Vagina (tissue), 2 donors: ENCODE measurements at regions not wholly inside any gene's neighbourhood (a gene's known extent, or its start where the extent isn't known, plus 50 kb on each side); places are given as distances from the start of the nearest gene placed in this dataset.

ENCODE experiments used
- DNase-seq, 2 donors: peaks; one replicate each; pipeline ENCODE4 v3.0.0-alpha.2; 2017; ENCODE audit errors: extremely low spot score in 2 of 2
- H3K27ac ChIP-seq: fragments of 200-600 bp; sonication (generic); one replicate; pipeline ENCODE4 v1.5.1; 2019
- H3K27me3 ChIP-seq: fragments of 200-600 bp; sonication (generic); one replicate; pipeline ENCODE4 v1.5.1; 2019
- H3K36me3 ChIP-seq, 2 donors: fragments of 200-600 bp; sonication (generic); one replicate each; pipeline ENCODE4 v1.5.1; 2017 to 2019
- H3K4me1 ChIP-seq: fragments of 200-600 bp; sonication (generic); one replicate; pipeline ENCODE4 v1.5.1; 2019
- H3K4me3 ChIP-seq, 2 donors: fragments of 200-600 bp; sonication (generic); 1 replicate in 1 of 2; 2 replicates in 1 of 2; pipeline ENCODE4 v1.5.1; 2016 to 2019
- H3K9me3 ChIP-seq: fragments of 200-600 bp; sonication (generic); one replicate; pipeline ENCODE4 v1.5.1; 2019
- CTCF ChIP-seq, 3 experiments: fragments of 450-650 bp in 2 of 3; fragments of 200-600 bp in 1 of 3; sonication (generic) in 1 of 3; IDR thresholded peaks; one replicate each; pipeline ENCODE4 v1.5.1; 2017 to 2019; ENCODE audit warnings: antibody characterized with exemption in 3 of 3, mild to moderate bottlenecking in 2 of 3, moderate library complexity in 2 of 3
- POLR2A ChIP-seq, 2 donors: fragments of 450-650 bp; IDR thresholded peaks; one replicate each; pipeline ENCODE4 v1.6.1; 2017; ENCODE audit warnings: antibody characterized with exemption in 2 of 2, mild to moderate bottlenecking in 2 of 2, moderate library complexity in 2 of 2
- POLR2AphosphoS5 ChIP-seq, 2 donors: sonication (generic); formaldehyde crosslinking; IDR thresholded peaks; one replicate each; pipeline ENCODE4 v1.9.0; 2017; ENCODE audit warnings: antibody characterized with exemption in 2 of 2, mild to moderate bottlenecking in 2 of 2, low read depth in 1 of 2; ENCODE audit not compliant: insufficient read depth in 1 of 2
- intact Hi-C: fragments of 100-400 bp; cut with DNase I; formaldehyde crosslinking; loops from one replicate; pipeline ENCODE4 v1.15.1; 2023

- no peaks in the 10 kb centered on the region for H3K36me3 ChIP-seq
- no peaks in the 10 kb centered on the region for H3K27me3 ChIP-seq
- no peak overlapping the region for H3K4me3 ChIP-seq
- H3K9me3 ChIP-seq = no peaks in the 10 kb centered on the region
- TF ChIP-seq POLR2A (IDR thresholded peaks at IDR 0.05) (no peak), POLR2AphosphoS5 (IDR thresholded peaks at IDR 0.05; ENCODE audit: insufficient read depth in 1 of 2, low read depth in 1 of 2) (no peak), CTCF (IDR thresholded peaks at IDR 0.05) (no peak)
- intact Hi-C loops = no loop called here
- DNase-seq = no peak
- H3K4me1 ChIP-seq = no peaks in the 10 kb centered on the region
- no peak overlapping the region for H3K27ac ChIP-seq
Observed at GRCh38 chr1:118711356-118711755, 276.8 kb downstream of the TBX15 start.

GRCh38 chr1:118698911-118699310 lies 289.2 kb downstream of the TBX15 start:
- Histone ChIP-seq H3K27me3 (no peaks in the 10 kb centered on the region), H3K36me3 (no peaks in the 10 kb centered on the region), H3K9me3 (no peaks in the 10 kb centered on the region), H3K4me3 (no peak overlapping the region), H3K27ac (no peak overlapping the region), H3K4me1 (no peaks in the 10 kb centered on the region)
- TF ChIP-seq POLR2AphosphoS5 (IDR thresholded peaks at IDR 0.05; ENCODE audit: insufficient read depth in 1 of 2, low read depth in 1 of 2) (no peak), CTCF (IDR thresholded peaks at IDR 0.05) (no peak), POLR2A (IDR thresholded peaks at IDR 0.05) (no peak)
- DNase-seq = no peak
- intact Hi-C loops = no loop called here

- TF ChIP-seq CTCF (IDR thresholded peaks at IDR 0.05) (no peak), POLR2AphosphoS5 (IDR thresholded peaks at IDR 0.05; ENCODE audit: insufficient read depth in 1 of 2, low read depth in 1 of 2) (no peak), POLR2A (IDR thresholded peaks at IDR 0.05) (no peak)
- intact Hi-C loops = no loop called here
- Histone ChIP-seq H3K27me3 (no peaks in the 10 kb centered on the region), H3K9me3 (no peaks in the 10 kb centered on the region), H3K36me3 (no peaks in the 10 kb centered on the region), H3K27ac (no peak overlapping the region), H3K4me1 (no peaks in the 10 kb centered on the region), H3K4me3 (no peak overlapping the region)
- DNase-seq = no peak
Observed at GRCh38 chr1:118692143-118692542, 296.0 kb downstream of the TBX15 start.

DNA sequence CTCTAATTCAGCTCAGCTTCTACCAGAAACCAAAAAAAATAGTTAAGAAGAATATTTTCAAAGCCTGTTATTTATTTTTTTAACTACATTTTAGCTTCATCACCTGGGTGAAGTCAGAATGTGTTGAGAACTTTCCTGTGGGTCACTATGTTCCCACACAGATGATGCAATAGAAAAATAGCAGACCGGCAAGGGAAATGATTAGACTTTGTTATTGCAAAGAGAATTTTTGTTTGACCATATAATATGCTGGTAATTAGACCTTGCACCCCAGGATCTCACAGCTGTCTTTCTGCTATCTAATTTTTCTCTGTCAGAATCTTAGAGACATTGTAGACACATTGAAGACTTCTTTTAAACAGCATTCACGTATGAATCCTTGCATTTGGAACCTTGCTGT lies 299.3 kb downstream of the TBX15 start:
- H3K36me3 ChIP-seq = no peaks in the 10 kb centered on the region
- DNase-seq = no peak
- intact Hi-C loops = no loop called here
- TF ChIP-seq CTCF (IDR thresholded peaks at IDR 0.05) (no peak), POLR2AphosphoS5 (IDR thresholded peaks at IDR 0.05; ENCODE audit: insufficient read depth in 1 of 2, low read depth in 1 of 2) (no peak), POLR2A (IDR thresholded peaks at IDR 0.05) (no peak)
- H3K9me3 ChIP-seq = no peaks in the 10 kb centered on the region
- H3K27ac ChIP-seq = no peak overlapping the region
- no peak overlapping the region for H3K4me3 ChIP-seq
- H3K27me3 ChIP-seq = no peaks in the 10 kb centered on the region
- H3K4me1 ChIP-seq = no peaks in the 10 kb centered on the region

DNA sequence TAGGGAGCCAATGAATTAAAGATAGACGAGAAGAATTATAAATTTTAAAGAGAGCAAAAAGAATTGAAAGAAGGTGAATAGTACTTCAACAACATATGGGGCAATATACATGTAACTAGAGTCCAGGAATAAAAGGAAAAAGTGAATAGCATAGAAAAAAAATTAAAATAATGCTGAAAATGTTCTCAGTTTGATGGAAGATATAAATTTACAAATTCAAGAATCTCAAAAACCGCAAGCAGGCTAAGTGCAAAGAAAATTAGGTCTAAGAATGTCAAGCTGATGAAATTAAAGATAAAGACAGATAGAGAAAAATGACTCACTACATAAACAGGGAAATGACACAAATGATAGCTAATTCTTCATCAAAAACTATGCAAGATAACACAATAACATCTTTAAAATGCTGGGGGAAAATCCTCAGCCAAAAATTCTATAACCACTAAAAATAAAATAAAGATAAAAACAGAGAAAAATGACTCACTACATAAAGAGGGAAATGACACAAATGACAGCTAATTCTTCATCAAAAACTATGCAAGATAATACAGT lies 326.3 kb downstream of the TBX15 start:
- TF ChIP-seq CTCF (IDR thresholded peaks at IDR 0.05) (no peak), POLR2AphosphoS5 (IDR thresholded peaks at IDR 0.05; ENCODE audit: insufficient read depth in 1 of 2, low read depth in 1 of 2) (no peak), POLR2A (IDR thresholded peaks at IDR 0.05) (no peak)
- Histone ChIP-seq H3K36me3 (no peaks in the 10 kb centered on the region), H3K27me3 (no peaks in the 10 kb centered on the region), H3K4me1 (no peaks in the 10 kb centered on the region), H3K4me3 (no peak overlapping the region), H3K27ac (no peak overlapping the region), H3K9me3 (no peaks in the 10 kb centered on the region)
- no peak for DNase-seq
- intact Hi-C loops = no loop called here
